SIG-M5 treated with dmso at 0.1 percent for 504 hours (cell line): ENCODE measurements at regions not wholly inside any gene's neighbourhood (a gene's known extent, or its start where the extent isn't known, plus 50 kb on each side); places are given as distances from the start of the nearest gene placed in this dataset.

Source experiments
- DNase-seq: peaks from one replicate; lab custom pipeline; 2025; ENCODE audit not compliant: unreplicated experiment; lab: John Stamatoyannopoulos, UW

- DNase-seq = no peak
Observed at GRCh38 chr15:46607077-46607476, 972.2 kb downstream of the SQOR start.

DNA sequence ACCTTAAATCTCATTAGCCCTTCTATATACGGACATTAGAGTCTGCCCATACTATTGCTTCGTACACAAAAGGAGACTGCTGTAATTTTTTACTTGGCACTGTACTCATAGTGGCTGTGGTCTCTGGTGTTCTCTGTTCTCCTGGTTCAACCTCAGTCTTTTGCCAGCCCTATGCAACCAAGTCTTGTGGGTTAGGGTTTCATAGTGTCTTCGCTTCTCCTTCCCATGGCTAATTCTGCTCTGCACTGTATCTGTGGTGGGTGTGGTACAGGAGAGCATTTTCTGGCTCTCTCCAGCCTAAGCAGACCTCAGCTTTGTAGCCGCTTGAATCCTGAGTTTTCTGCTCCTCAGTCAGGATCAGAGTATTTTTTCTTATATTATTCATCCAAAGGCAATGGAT lies 981.2 kb downstream of the SQOR start:
- DNase-seq = no peak

- no peak for DNase-seq
Observed at GRCh38 chr15:46617507-46617906, 982.7 kb downstream of the SQOR start.

GRCh38 chr15:46618984-46619383 lies 984.2 kb downstream of the SQOR start:
- DNase-seq = no peak

DNA sequence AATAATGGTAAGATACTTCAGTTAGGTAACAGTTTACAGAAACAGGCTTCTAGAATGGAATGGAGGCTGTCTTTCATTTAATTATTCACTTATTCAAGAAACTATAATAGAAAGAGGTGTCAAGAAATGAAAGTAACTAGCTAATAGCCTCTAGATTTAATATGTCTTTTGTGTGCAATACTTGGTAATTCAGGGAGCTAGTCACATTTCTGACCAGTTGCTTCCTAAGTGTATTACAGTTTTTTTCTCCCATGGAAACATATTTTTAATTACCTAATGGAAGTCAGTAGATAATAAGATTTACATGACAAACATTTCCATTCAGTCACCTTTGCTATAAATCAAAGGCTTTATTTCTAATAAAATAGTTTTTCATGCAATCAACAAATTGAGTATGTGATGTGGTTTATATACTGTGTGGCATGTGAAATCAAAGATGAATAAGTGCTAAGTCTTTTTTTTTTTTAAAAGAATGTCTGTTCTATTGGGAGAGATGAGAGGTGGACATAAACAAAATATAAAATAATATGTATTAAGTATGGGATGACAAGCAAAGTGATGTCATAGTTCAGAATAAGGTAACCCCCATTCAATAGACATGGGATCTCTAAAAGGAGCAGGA lies 985.7 kb downstream of the SQOR start:
- DNase-seq = no peak

DNA sequence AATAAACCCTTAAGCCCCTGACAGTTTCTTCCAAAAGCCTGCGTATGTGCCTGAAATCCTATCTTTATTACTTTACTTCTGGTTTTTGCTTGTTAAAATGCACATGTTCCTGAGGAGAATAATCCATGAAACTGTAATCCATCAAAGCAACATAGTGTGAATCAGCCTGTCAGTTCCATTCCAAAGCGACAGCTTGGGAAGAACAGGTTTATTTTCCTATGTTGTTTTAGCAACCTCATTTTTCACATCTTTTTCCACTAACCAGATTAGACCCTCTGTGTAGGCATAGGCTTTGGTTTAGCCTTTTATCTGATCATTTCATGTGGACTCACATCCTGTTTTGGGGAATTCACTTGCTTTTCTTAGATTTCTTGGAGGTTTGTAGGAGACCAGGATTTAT lies 988.0 kb downstream of the SQOR start:
- no peak for DNase-seq

DNA sequence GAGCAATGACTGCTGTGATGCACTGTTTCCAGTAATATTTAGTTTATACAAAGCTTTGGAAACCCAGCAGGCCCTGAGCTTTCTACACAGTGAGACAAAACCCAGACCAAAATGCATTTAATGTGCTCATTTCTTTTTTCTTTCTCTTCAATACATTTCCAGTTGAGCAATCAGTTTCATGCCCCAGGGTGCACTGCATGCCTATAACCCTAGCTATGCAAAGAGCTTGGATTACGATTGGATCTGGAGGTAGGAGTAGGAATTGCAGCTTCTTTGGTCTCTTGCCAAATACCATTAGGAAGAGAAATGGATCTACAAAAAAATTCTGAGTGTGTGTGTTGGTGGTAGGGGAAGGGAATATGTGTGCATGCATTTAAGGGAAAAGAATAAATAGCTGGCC lies 1001.4 kb downstream of the SQOR start:
- DNase-seq = no peak

DNA sequence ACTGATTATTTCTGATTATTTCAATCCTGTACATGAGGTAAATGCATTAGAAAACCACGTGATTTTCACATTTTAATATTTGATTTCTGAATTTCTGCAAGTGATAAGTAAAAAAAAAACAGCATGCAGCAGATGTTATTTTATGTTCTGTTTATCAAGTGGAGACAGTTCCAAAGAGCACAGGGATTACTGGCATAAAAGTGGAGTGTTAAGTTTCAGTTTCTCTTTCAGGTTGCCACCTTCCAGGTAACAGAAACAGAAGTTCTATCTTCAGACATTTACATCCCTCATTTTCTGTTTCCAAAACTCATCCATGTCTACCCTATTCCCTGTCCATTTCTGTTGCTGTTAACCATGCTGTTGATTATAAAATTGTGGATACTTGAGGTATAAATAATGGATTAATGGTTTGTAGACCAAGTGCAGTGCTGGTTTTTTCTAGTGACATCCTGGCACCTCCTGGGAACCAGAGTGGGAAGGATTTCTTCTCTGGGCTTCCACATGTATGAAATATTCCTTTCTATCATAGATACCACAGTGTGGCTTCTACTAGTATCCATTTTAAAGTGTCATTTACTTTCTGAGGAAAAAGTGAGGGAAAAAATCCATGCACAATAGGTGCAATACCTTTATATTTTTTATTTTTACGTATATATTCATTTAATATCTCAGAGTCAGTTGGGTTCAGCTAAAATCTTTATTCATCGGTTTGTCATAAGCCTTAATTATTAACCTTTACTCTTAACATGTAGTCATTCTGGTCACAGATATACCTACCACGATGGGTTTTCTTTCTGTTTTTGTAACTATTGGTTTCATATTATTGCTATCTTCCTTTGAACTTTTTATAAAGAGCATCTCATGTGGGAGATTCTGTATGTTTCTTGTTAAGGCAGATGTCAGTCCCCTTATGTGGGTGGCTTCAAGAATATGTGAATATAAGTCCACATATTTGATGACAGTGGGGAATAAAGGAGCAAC lies 1010.0 kb downstream of the SQOR start:
- no peak for DNase-seq

GRCh38 chr15:46646490-46646889 lies 1011.7 kb downstream of the SQOR start:
- no peak for DNase-seq

DNA sequence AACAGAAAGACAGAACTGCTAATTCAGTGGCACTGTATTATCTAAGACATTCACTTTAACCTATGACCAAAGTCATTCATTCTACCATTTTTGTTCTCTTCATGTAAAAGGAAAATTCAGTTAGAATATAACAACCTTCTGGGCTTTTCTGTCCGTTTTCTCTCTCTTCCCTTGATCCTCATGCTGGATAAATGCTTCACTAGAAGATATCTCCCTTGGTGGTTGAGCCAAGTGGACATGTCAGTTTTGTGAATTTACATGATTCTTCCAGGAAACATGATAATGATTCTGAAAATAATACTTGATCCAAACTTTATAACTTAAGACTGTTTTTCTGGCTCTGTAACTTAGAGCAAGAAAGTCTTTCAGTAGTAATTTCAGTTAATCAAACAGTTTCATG lies 1012.2 kb downstream of the SQOR start:
- no peak for DNase-seq

GRCh38 chr15:46652266-46652665 lies 1017.4 kb downstream of the SQOR start:
- DNase-seq = no peak

DNA sequence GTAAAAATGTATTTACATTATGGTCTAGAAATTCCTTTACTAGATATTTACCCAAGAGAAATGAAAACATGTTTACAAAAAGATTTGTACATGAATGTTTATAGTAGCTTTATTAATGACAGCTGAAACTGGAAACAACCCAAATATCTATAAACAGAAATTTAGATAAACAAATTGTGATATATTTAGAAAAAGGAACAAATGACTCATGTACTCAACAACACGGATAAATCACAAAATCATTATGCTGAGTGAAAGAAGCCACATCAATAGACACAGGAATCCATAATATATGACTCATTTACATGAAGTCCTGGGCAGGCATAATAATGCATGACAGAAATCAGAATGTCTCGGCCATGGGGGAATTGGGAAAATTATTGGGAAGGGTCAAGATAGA lies 1020.2 kb downstream of the SQOR start:
- no peak for DNase-seq

DNA sequence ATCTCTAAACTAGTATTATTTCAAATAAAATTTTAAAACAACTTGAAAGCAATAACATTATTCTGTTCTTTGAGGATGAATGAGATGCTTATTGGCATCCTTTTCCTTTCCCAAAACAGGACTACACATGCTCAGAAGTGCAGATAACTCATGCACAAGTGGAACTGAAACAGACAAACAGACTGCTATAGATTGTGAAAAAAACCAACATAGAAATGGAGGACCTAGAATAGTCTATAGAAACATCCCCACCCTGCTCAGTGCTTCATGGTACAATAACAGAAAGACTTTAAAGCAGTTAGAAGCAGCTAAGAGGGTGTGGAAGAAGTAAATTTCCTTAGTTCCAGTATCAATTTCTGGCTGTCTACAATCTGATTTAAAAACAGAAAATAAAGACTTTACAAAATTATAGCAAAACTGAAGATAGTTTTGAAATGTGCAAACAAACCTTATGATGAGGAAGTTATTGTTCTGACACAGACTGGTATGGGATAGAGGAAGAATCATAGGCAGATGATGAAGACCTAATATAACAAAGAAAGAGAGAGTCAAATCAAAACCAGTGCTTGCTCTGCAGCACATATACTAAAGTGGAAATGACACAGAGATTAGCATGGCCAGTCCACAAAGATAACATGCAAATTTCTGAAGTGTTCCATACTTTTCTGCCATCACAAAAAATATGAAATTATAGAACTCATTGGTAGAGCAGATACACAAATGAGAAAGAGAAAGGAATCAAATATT lies 1025.4 kb downstream of the SQOR start:
- DNase-seq = no peak

DNA sequence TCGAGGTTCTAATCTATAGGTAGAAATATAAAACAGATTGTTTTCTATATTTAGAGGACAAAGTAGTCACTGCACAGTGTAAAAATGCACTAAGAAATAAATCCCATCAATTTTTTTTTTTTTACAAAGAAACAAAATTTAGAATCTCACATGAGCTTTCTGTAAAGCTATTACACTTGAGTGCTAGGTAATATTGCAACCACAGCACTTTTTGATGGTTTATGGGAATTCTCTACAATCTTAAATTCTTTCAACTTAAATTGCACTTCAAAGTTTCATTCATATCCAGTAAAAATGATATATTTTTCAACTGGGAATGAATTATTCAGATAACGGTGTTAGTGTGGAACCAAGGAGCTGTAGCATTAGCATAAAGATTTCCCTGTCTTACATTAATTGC lies 1035.4 kb downstream of the SQOR start:
- DNase-seq = no peak

- DNase-seq = no peak
Observed at GRCh38 chr15:46671336-46671735, 1036.5 kb downstream of the SQOR start.

GRCh38 chr15:46672041-46672440 lies 1037.2 kb downstream of the SQOR start:
- DNase-seq = no peak

DNA sequence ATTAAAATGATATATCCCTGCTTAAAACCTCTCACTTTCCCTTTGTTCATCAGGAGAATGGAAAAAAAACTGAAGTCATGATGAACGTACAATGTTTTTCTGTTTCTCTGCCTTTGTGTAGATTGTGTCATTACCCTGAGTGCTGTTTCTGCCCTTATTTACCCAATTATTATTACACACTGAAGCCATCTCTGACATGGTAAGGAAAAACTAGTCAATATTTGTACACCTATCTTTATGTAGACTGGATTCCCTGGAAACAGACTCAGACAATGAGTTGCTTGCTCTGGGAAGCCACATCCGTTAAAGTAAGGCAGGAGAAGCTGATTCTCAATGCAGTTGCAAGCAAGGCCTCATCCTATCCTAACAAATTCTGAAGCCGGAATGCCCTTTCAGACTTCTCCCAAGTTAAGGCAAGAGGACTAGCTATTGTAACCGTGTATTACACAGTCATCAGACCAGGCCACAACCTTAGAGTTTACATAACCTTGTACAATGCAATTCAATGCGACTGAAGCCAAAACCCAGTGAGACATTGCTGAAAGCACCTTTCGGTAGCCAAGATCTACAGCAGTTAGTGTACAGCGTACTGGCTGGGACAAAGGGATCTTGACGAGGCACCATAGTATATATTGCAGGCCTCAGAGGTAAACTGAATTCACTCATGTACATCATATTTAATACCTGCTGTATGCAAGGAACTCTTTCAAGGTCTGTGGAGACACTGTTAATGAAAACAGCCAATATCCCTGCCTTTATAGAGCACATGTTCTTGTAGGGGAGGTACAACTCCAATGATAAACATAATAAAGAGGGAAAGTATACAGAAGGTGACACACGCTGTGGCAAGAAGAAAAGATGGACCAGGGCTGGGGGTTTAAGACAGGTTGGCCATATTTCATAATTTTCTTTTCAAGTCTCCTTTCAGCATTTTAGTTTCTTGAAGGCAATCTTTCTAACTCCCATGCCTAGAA lies 1040.8 kb upstream of the SEMA6D start:
- no peak for DNase-seq

DNA sequence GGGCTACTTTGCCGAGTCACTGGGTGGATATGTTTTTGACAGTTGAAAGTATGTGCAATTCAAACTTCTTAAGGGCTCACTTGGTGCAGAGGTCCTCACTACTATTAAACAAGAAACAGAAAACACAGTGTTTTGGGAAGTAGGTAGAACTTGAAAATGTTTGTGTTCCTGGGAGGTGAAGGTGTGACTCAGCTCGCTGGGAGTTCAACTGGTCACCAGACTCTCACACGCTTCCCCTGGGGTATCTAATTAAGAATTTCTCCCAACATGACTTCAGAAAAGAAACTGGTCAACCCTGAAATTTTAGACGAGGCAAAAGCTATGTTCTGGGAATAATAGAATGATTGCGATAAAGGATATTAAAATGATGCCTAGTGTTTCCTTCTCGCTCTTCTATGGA lies 1039.8 kb upstream of the SEMA6D start:
- no peak for DNase-seq

GRCh38 chr15:46681901-46682300 lies 1035.4 kb upstream of the SEMA6D start:
- no peak for DNase-seq

DNA sequence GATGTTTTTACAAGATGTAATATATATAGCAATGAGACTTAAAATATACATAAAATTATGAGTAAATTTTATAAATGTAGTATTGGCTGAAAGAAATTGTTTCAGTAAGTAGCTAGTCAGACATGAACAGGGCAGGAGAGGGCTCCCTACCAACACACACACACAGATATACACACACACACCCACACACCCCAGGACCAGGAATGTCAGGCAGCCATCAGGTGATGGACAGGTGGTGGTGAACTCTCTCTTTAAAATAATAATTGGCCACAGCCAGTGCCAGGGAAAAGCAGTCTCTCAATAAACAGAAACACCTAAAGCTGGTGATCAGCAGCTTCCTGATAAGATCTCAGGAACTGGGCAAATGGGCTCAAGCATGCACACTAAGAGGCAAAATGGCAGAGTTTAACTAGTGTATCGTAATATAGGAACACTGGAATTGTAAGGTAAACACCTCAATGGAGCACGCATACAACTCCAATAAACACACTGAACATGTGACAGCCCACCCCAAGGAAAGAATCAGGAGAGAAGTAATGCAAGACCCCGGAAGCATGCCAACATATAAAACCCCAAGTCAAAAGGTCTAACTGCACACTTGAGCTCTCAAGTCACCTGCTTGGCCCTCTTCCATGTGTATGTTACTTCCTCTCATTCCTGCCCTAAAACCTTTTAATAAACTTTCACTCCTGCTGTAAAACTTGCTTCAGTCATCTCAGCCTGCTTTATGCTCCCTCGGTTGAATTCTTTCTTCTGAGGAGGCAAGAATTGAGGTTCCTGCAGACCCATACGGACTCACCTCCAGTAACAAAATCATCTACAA lies 1034.1 kb upstream of the SEMA6D start:
- DNase-seq = no peak
